ENCODE measurements at regions not wholly inside any gene's neighbourhood (a gene's known extent, or its start where the extent isn't known, plus 50 kb on each side); places are given as distances from the start of the nearest gene placed in this dataset.
"Not testable (repeated sequence)": the region's sequence is repeated elsewhere in the genome, so short reads cannot be mapped to it uniquely, and the experiment has no call there.

DNA sequence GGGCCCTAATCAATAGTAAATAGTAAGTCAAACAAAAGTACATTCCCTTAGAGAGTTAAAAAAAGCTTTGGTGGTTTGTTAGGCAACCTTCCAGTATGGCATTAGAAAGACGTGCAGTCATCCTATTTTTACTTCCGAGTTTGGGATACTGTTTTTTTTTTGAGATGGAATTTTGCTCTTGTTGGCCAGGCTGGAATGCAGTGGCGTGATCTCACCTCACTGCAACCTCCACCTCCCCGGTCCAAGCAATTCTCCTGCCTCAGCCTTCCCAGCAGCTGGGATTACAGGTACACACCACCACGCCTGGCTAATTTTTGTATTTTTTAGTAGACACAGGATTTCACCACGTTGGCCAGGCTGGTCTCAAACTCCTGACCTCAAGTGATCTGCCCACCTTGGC, 54.0 kb upstream of the TP53BP2 start:
- not testable (repeated sequence) for TF ChIP-seq PAX5 (IDR thresholded peaks at IDR 0.05; ENCODE audit: insufficient read depth, low read length, severe bottlenecking); POLR2AphosphoS5 (IDR thresholded peaks at IDR 0.05; ENCODE audit: low read depth, low read length); TAF1 (IDR thresholded peaks at IDR 0.05; ENCODE audit: low read depth, low read length); POLR2A (IDR thresholded peaks at IDR 0.05; ENCODE audit: low read depth, low read length); POU2F2 (IDR thresholded peaks at IDR 0.05; ENCODE audit: low read depth, low read length)
